Stimulated activated CD8-positive, alpha-beta memory T cell treated with anti-CD3 and anti-CD28 coated beads, Interleukin-4, amount 100 ng/mL, for 4 hours (primary cell): ENCODE measurements at regions not wholly inside any gene's neighbourhood (a gene's known extent, or its start where the extent isn't known, plus 50 kb on each side); places are given as distances from the start of the nearest gene placed in this dataset.
A peak's percentile ranks its signal among the peaks of the same experiment; 100 is the strongest.

Experiments
- DNase-seq, 2 donors: peaks; one replicate each; pipeline ENCODE4 v3.0.0-alpha.2; 2020; ENCODE audit warnings: low read depth in 2 of 2, low spot score in 1 of 2

GRCh38 chrX:9312922-9313867 lies 151.7 kb upstream of the TBL1X start:
- DNase-seq = peak; percentile 57 to 69

GRCh38 chrX:9315086-9315485 lies 149.8 kb upstream of the TBL1X start:
- DNase-seq = no peak

GRCh38 chrX:9316096-9316495 lies 148.8 kb upstream of the TBL1X start:
- DNase-seq = no peak

- DNase-seq = no peak
These were observed 147.7 kb upstream of the TBL1X start for GRCh38 chrX:9317176-9317575.

GRCh38 chrX:9318213-9318612 lies 146.6 kb upstream of the TBL1X start:
- no peak for DNase-seq

- no peak for DNase-seq
These were observed 146.1 kb upstream of the TBL1X start for GRCh38 chrX:9318766-9319165.

- DNase-seq = no peak
These were observed 143.9 kb upstream of the TBL1X start for GRCh38 chrX:9320940-9321339.

GRCh38 chrX:9324676-9325075 lies 140.2 kb upstream of the TBL1X start:
- DNase-seq = no peak

GRCh38 chrX:9326369-9326768 lies 138.5 kb upstream of the TBL1X start:
- DNase-seq = no peak

GRCh38 chrX:9327086-9327746 lies 137.6 kb upstream of the TBL1X start:
- DNase-seq = no peak

- DNase-seq = no peak
These were observed 137.1 kb upstream of the TBL1X start for GRCh38 chrX:9327747-9328145.

GRCh38 chrX:9329056-9329455 lies 135.8 kb upstream of the TBL1X start:
- no peak for DNase-seq

GRCh38 chrX:9330249-9330982 lies 134.4 kb upstream of the TBL1X start:
- no peak for DNase-seq

- no peak for DNase-seq
These were observed 130.8 kb upstream of the TBL1X start for GRCh38 chrX:9333873-9334560.

- DNase-seq = no peak
These were observed 129.6 kb upstream of the TBL1X start for GRCh38 chrX:9335251-9335650.

GRCh38 chrX:9336456-9336855 lies 128.4 kb upstream of the TBL1X start:
- DNase-seq = no peak

GRCh38 chrX:9337046-9337445 lies 127.8 kb upstream of the TBL1X start:
- DNase-seq = no peak

GRCh38 chrX:9338986-9339385 lies 125.9 kb upstream of the TBL1X start:
- DNase-seq = no peak

- no peak for DNase-seq
These were observed 125.0 kb upstream of the TBL1X start for GRCh38 chrX:9339603-9340491.

GRCh38 chrX:9340598-9341290 lies 124.1 kb upstream of the TBL1X start:
- no peak for DNase-seq
